ENCODE measurements at regions not wholly inside any gene's neighbourhood (a gene's known extent, or its start where the extent isn't known, plus 50 kb on each side); places are given as distances from the start of the nearest gene placed in this dataset.
A peak's percentile ranks its signal among the peaks of the same experiment; 100 is the strongest.

DNA sequence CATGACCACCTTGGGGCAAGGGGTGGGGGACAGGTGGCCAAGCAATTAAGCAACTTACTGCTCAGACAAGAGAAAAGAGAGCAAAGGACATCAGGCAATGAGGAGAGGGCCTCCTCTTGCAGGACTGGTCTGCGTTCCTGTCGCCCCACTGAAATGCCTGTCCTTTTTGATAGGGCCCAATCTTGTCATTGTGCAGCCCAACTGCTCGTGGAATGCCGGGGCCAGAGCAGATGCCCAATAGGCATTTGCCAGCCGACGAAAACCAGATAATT lies 104.5 kb upstream of the SH3BP4 start:
- peaks cover 4% of the 10 kb centered on the region for H3K4me1 ChIP-seq (ENCODE audit: control insufficient read depth, insufficient read depth, low read depth, low read length)
- H3K9ac ChIP-seq (ENCODE audit: low read length): no peak overlapping the region
- H3K36me3 ChIP-seq (ENCODE audit: control insufficient read depth in 1 of 2, insufficient read depth in 2 of 2, low read depth in 1 of 2, low read length in 2 of 2): no peaks in the 10 kb centered on the region
- H2BK15ac ChIP-seq (ENCODE audit: low read depth, poor library complexity, severe bottlenecking): no peak overlapping the region
- no peak overlapping the region for H2AFZ ChIP-seq (ENCODE audit: low read depth, low read length)
- H4K91ac ChIP-seq (ENCODE audit: low read length): no peak overlapping the region
- H3K18ac ChIP-seq (ENCODE audit: low read depth in 1 of 2, low read length in 2 of 2): no peak overlapping the region
- no peak for DNase-seq
- no peaks in the 10 kb centered on the region for H3K79me1 ChIP-seq (replicated peaks; ENCODE audit: low read length, poor library complexity, severe bottlenecking)
- 95% methylated on average over 6 of the region's 6 CpGs for WGBS
- H3K9me3 ChIP-seq (ENCODE audit: control insufficient read depth, low read length): no peaks in the 10 kb centered on the region
- H3K4me3 ChIP-seq (ENCODE audit: insufficient read depth in 1 of 2, low read depth in 1 of 2, low read length in 2 of 2): no peak overlapping the region
- H3K14ac ChIP-seq (ENCODE audit: low read length in 2 of 2): no peak overlapping the region
- H4K8ac ChIP-seq (ENCODE audit: low read length): no peak overlapping the region
- peak overlapping the region in 1 of 2 experiments; percentile 6 for H2BK12ac ChIP-seq (ENCODE audit: low read length in 2 of 2)
- H2BK5ac ChIP-seq (ENCODE audit: low read depth, low read length, poor library complexity, severe bottlenecking): no peak overlapping the region
- no peak overlapping the region for H3K4ac ChIP-seq (ENCODE audit: low read depth in 1 of 2, low read length in 2 of 2)
- H3K27me3 ChIP-seq (ENCODE audit: control insufficient read depth in 1 of 2, insufficient read depth in 1 of 2, low read length in 2 of 2): no peaks in the 10 kb centered on the region
- no peak overlapping the region for H3K4me2 ChIP-seq (ENCODE audit: low read length, poor library complexity, severe bottlenecking)
- H3K27ac ChIP-seq (ENCODE audit: low read length, poor library complexity, severe bottlenecking): no peak overlapping the region
- H2BK120ac ChIP-seq (ENCODE audit: low read depth, low read length): no peak overlapping the region
- H3K23ac ChIP-seq (ENCODE audit: low read length in 2 of 2): no peak overlapping the region
- H2AK5ac ChIP-seq (ENCODE audit: low read length, severe bottlenecking): peak overlapping the region; percentile 38

DNA sequence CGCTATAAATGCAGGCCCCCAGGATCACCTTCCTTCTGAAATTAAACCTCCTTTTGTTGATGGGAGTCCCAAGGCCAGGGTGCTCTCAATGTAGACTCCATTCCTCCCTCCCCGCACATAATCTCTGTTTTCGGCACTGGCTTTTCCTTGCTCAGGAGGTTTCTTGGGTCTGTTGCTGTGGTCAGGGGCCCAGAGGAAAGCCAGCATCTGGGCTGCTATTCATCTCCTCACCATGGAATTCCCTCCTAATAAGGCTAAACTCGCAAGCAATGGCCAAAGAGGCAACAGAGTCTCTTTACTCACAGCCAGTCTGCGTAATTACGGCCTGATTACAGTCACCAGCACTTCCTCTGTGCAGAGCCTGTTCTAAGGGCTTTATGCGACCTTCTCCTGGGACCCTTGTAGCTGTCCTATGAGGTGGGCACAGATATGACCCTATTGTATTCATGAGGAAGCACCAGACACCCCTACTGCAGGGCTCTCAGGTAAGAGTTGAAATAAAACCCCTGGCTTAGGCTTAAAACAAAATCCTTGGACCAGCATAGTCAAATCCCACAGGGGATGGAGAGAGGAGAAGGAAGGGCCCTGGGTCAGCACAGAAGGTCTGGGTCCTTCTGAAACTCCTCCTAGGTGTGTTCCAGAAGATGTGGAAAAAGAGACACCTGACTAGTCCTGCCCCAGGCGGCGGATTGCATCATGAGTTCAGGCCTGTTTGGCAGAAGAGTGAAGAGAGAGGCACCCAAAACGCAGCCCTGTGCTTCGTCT lies 105.0 kb upstream of the SH3BP4 start:
- Histone ChIP-seq H2AFZ (ENCODE audit: low read depth, low read length) (no peak overlapping the region), H3K4me3 (ENCODE audit: insufficient read depth in 1 of 2, low read depth in 1 of 2, low read length in 2 of 2) (no peak overlapping the region), H3K27ac (ENCODE audit: low read length, poor library complexity, severe bottlenecking) (no peak overlapping the region), H3K9ac (ENCODE audit: low read length) (no peak overlapping the region), H3K9me3 (ENCODE audit: control insufficient read depth, low read length) (no peaks in the 10 kb centered on the region), H2BK5ac (ENCODE audit: low read depth, low read length, poor library complexity, severe bottlenecking) (no peak overlapping the region), H3K4me1 (ENCODE audit: control insufficient read depth, insufficient read depth, low read depth, low read length) (peaks cover 6% of the 10 kb centered on the region), H4K8ac (ENCODE audit: low read length) (no peak overlapping the region), H3K27me3 (ENCODE audit: control insufficient read depth in 1 of 2, insufficient read depth in 1 of 2, low read length in 2 of 2) (no peaks in the 10 kb centered on the region), H2BK120ac (ENCODE audit: low read depth, low read length) (no peak overlapping the region), H2BK15ac (ENCODE audit: low read depth, poor library complexity, severe bottlenecking) (no peak overlapping the region), H3K23ac (ENCODE audit: low read length in 2 of 2) (no peak overlapping the region), H3K18ac (ENCODE audit: low read depth in 1 of 2, low read length in 2 of 2) (no peak overlapping the region), H3K4ac (ENCODE audit: low read depth in 1 of 2, low read length in 2 of 2) (no peak overlapping the region), H3K14ac (ENCODE audit: low read length in 2 of 2) (no peak overlapping the region), H3K79me1 (replicated peaks; ENCODE audit: low read length, poor library complexity, severe bottlenecking) (peaks cover 1% of the 10 kb centered on the region), H2AK5ac (ENCODE audit: low read length, severe bottlenecking) (peak overlapping the region; percentile 55), H2BK12ac (ENCODE audit: low read length in 2 of 2) (no peak overlapping the region), H4K91ac (ENCODE audit: low read length) (no peak overlapping the region), H3K4me2 (ENCODE audit: low read length, poor library complexity, severe bottlenecking) (no peak overlapping the region), H3K36me3 (ENCODE audit: control insufficient read depth in 1 of 2, insufficient read depth in 2 of 2, low read depth in 1 of 2, low read length in 2 of 2) (no peaks in the 10 kb centered on the region)
- DNase-seq: no peak
- 87% methylated on average over 11 of the region's 11 CpGs for WGBS

DNA sequence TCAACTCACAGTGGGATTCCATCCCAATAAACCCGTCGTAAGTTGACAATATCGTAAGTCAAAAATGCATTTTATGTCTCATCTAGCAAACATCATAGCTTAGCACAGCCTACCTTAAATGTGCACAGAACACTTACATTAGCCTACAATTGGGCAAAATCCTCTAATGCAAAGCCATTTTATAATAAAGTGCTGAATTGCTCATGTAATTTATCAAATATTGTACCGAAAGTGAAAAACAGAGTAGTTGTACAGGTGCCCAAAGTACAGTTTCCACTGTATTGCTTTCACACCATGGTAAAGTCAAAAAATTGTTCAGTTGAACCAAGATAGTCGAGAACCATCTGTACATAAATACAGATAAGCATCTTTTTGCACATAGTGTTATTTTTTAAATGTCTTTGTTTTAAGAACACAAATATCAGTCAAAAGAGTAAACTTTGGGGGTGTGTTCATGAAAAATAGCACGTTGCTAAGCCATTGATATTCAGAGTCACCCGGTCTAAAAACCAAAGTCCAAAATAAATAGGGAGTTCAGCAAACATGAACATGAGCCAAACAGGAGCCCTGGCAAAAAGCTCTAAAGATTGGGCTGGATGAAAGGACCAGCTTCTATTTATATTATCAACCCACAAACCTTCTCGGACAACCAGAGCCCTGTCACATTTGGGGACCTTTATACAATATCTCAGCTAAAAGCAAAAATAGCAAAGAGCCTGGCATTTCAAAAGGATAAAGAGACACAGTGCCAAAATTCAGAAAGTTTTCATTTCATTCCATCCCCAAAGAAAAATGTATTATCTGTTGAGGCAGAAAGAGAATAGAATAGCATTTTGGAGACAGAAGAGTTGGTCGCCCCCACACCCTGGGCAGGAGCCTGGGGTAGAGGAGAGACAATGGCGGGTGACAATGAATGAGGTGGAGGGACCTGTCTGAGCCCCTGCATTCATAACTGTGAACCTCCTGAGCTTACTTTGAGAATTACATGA lies 105.9 kb upstream of the SH3BP4 start:
- Histone ChIP-seq H3K36me3 (ENCODE audit: control insufficient read depth in 1 of 2, insufficient read depth in 2 of 2, low read depth in 1 of 2, low read length in 2 of 2) (no peaks in the 10 kb centered on the region), H2AK5ac (ENCODE audit: low read length, severe bottlenecking) (no peak overlapping the region), H2BK5ac (ENCODE audit: low read depth, low read length, poor library complexity, severe bottlenecking) (no peak overlapping the region), H3K27ac (ENCODE audit: low read length, poor library complexity, severe bottlenecking) (no peak overlapping the region), H2BK15ac (ENCODE audit: low read depth, poor library complexity, severe bottlenecking) (no peak overlapping the region), H3K9me3 (ENCODE audit: control insufficient read depth, low read length) (no peaks in the 10 kb centered on the region), H3K4me2 (ENCODE audit: low read length, poor library complexity, severe bottlenecking) (no peak overlapping the region), H2BK12ac (ENCODE audit: low read length in 2 of 2) (no peak overlapping the region), H2BK120ac (ENCODE audit: low read depth, low read length) (no peak overlapping the region), H3K18ac (ENCODE audit: low read depth in 1 of 2, low read length in 2 of 2) (no peak overlapping the region), H3K4me3 (ENCODE audit: insufficient read depth in 1 of 2, low read depth in 1 of 2, low read length in 2 of 2) (no peak overlapping the region), H3K23ac (ENCODE audit: low read length in 2 of 2) (no peak overlapping the region), H3K14ac (ENCODE audit: low read length in 2 of 2) (no peak overlapping the region), H3K4ac (ENCODE audit: low read depth in 1 of 2, low read length in 2 of 2) (no peak overlapping the region), H3K27me3 (ENCODE audit: control insufficient read depth in 1 of 2, insufficient read depth in 1 of 2, low read length in 2 of 2) (no peaks in the 10 kb centered on the region), H3K9ac (ENCODE audit: low read length) (no peak overlapping the region), H3K79me1 (replicated peaks; ENCODE audit: low read length, poor library complexity, severe bottlenecking) (peaks cover 1% of the 10 kb centered on the region), H2AFZ (ENCODE audit: low read depth, low read length) (no peak overlapping the region), H3K4me1 (ENCODE audit: control insufficient read depth, insufficient read depth, low read depth, low read length) (peaks cover 12% of the 10 kb centered on the region), H4K91ac (ENCODE audit: low read length) (no peak overlapping the region), H4K8ac (ENCODE audit: low read length) (no peak overlapping the region)
- no peak for DNase-seq
- 93% methylated on average over 8 of the region's 10 CpGs for WGBS

DNA sequence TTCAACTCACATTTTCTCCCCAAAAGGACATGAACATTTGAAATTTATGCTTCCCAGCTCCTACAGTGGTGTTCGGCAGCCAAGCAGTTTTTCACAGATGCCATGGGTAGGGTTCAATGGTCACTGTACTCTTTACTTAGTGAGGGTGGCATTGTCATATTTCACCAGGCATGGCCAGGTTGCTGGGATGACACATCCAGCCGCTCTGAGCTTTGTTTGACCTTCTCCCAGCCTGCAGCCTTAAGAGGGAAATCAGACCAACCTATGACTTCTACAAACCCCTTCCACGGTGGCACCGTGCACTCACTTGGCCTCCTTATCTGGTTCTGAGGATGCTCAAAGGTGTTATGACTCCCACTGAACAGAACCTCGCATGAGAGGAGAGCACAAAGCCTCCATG lies 108.4 kb upstream of the SH3BP4 start:
- Histone ChIP-seq H2BK12ac (ENCODE audit: low read length in 2 of 2) (peak overlapping the region in 1 of 2 experiments; percentile 31), H2BK120ac (ENCODE audit: low read depth, low read length) (no peak overlapping the region), H3K27me3 (ENCODE audit: control insufficient read depth in 1 of 2, insufficient read depth in 1 of 2, low read length in 2 of 2) (no peaks in the 10 kb centered on the region), H3K4me3 (ENCODE audit: insufficient read depth in 1 of 2, low read depth in 1 of 2, low read length in 2 of 2) (no peak overlapping the region), H3K4ac (ENCODE audit: low read depth in 1 of 2, low read length in 2 of 2) (no peak overlapping the region), H3K79me1 (replicated peaks; ENCODE audit: low read length, poor library complexity, severe bottlenecking) (peaks cover 1% of the 10 kb centered on the region), H3K9ac (ENCODE audit: low read length) (no peak overlapping the region), H3K9me3 (ENCODE audit: control insufficient read depth, low read length) (no peaks in the 10 kb centered on the region), H3K18ac (ENCODE audit: low read depth in 1 of 2, low read length in 2 of 2) (peak overlapping the region in 1 of 2 experiments; percentile 32), H3K4me2 (ENCODE audit: low read length, poor library complexity, severe bottlenecking) (no peak overlapping the region), H2BK15ac (ENCODE audit: low read depth, poor library complexity, severe bottlenecking) (no peak overlapping the region), H2AK5ac (ENCODE audit: low read length, severe bottlenecking) (peak overlapping the region; percentile 86), H4K91ac (ENCODE audit: low read length) (no peak overlapping the region), H3K14ac (ENCODE audit: low read length in 2 of 2) (no peak overlapping the region), H3K27ac (ENCODE audit: low read length, poor library complexity, severe bottlenecking) (no peak overlapping the region), H4K8ac (ENCODE audit: low read length) (no peak overlapping the region), H2AFZ (ENCODE audit: low read depth, low read length) (no peak overlapping the region), H3K4me1 (ENCODE audit: control insufficient read depth, insufficient read depth, low read depth, low read length) (peaks cover 23% of the 10 kb centered on the region), H3K36me3 (ENCODE audit: control insufficient read depth in 1 of 2, insufficient read depth in 2 of 2, low read depth in 1 of 2, low read length in 2 of 2) (no peaks in the 10 kb centered on the region), H2BK5ac (ENCODE audit: low read depth, low read length, poor library complexity, severe bottlenecking) (no peak overlapping the region), H3K23ac (ENCODE audit: low read length in 2 of 2) (no peak overlapping the region)
- WGBS: 93% methylated on average over 5 of the region's 5 CpGs
- no peak for DNase-seq

All from mesenchymal stem cell (in vitro differentiated cells and primary cell).